GM12878 (cell line): ENCODE measurements at regions not wholly inside any gene's neighbourhood (a gene's known extent, or its start where the extent isn't known, plus 50 kb on each side); places are given as distances from the start of the nearest gene placed in this dataset.

Experiments
- ATAC-seq: fragments of 200-7000 bp; cut with Tn5 transposase; 3 replicates; pipeline ENCODE4 v1.9.1; 2020; ENCODE audit warnings: mild to moderate bottlenecking, moderate library complexity
- BruUV-seq: library from RNA; stranded (reverse); fragments of 400-500 nt; replicated peaks from 2 replicates; lab custom pipeline; 2021; lab: Mats Ljungman, UMichigan
- CTCF ChIA-PET: fragments of 300-600 bp; sonication (Branson Sonifier 250); formaldehyde crosslinking; extraction: SDS; loops from one replicate; lab custom pipeline; 2021; ENCODE audit warnings: inconsistent platforms; lab: Yijun Ruan, JAX
- POLR2A ChIA-PET: fragments of 350-600 bp; formaldehyde crosslinking; extraction: SDS; loops from one replicate; lab custom pipeline; 2021; ENCODE audit warnings: inconsistent platforms; lab: Charles Lee
- RAD21 ChIA-PET: fragments of 300-600 bp; sonication (Branson Sonifier 250); formaldehyde crosslinking; loops from one replicate; lab custom pipeline; 2023; ENCODE audit warnings: antibody characterized with exemption; ENCODE audit not compliant: unreplicated experiment; lab: Charles Lee
- SMC1A ChIA-PET: fragments of 300-600 bp; sonication (Branson Sonifier 250); formaldehyde crosslinking; loops from one replicate; lab custom pipeline; 2023; ENCODE audit not compliant: unreplicated experiment, uncharacterized antibody; lab: Charles Lee
- DNase-seq: peaks from one replicate; pipeline ENCODE4 v3.0.0-alpha.2; 2011; ENCODE audit warnings: low read depth, low spot score
- FAIRE-seq: peaks from 3 replicates; lab custom pipeline; 2011; peaks lifted over from hg19 to GRCh38; lab: Jason Lieb, UNC
- H2AFZ ChIP-seq: 2 replicates; pipeline ENCODE4 v1.6.0; 2011; ENCODE audit warnings: low read depth, low read length, control low read depth; ENCODE audit not compliant: control insufficient read depth
- H3K27ac ChIP-seq: 2 replicates; pipeline ENCODE4 v1.5.1; 2011; ENCODE audit warnings: control low read depth; ENCODE audit not compliant: control insufficient read depth, insufficient read depth
- H3K27me3 ChIP-seq, 2 experiments: replicated peaks in 1 of 2; 2 replicates each; pipeline versions ENCODE4 v1.6.0 to v1.6.1; 2011; ENCODE audit warnings: low read length in 1 of 2; ENCODE audit not compliant: control insufficient read depth in 2 of 2, insufficient read depth in 2 of 2
- H3K36me3 ChIP-seq, 2 experiments: 2 replicates each; pipeline ENCODE4 v1.5.1; 2011; ENCODE audit warnings: low read length in 1 of 2; ENCODE audit not compliant: control insufficient read depth in 2 of 2, insufficient read depth in 2 of 2
- H3K4me1 ChIP-seq: 2 replicates; pipeline ENCODE4 v1.6.1; 2011; ENCODE audit warnings: mild to moderate bottlenecking, low read length, moderate library complexity, mixed read lengths; ENCODE audit not compliant: control insufficient read depth, insufficient read depth
- H3K4me2 ChIP-seq: 2 replicates; pipeline ENCODE4 v1.6.0; 2011; ENCODE audit warnings: control low read depth; ENCODE audit not compliant: control insufficient read depth, insufficient read depth
- H3K4me3 ChIP-seq: fragments of 200-600 bp; sonication (generic); 2 replicates; pipeline ENCODE4 v1.5.1; 2016
- H3K79me2 ChIP-seq: 2 replicates; pipeline ENCODE4 v1.6.0; 2011; ENCODE audit warnings: low read length; ENCODE audit not compliant: control insufficient read depth, insufficient read depth
- H3K9ac ChIP-seq: 2 replicates; pipeline ENCODE4 v1.8.0; 2011; ENCODE audit warnings: low read length, control low read depth, mixed read lengths; ENCODE audit not compliant: control insufficient read depth, insufficient read depth
- H3K9me3 ChIP-seq: replicated peaks from 3 replicates; pipeline ENCODE4 v1.5.1; 2011; ENCODE audit warnings: mild to moderate bottlenecking, low read length; ENCODE audit not compliant: control insufficient read depth, insufficient read depth
- H4K20me1 ChIP-seq: 2 replicates; pipeline ENCODE4 v1.6.0; 2011; ENCODE audit not compliant: control insufficient read depth, insufficient read depth
- BRCA1 ChIP-seq: IDR thresholded peaks from 2 replicates; pipeline ENCODE4 v1.6.1; 2011; ENCODE audit warnings: low read depth, low read length, improper control_type of control experiment
- CBFB ChIP-seq: IDR thresholded peaks from 2 replicates; pipeline ENCODE4 v1.6.1; 2016; ENCODE audit warnings: antibody characterized with exemption, low read depth
- EGR1 ChIP-seq, 2 experiments: IDR thresholded peaks; 1 replicate in 1 of 2; 2 replicates in 1 of 2; pipeline ENCODE4 v1.6.1; 2011 to 2012; ENCODE audit warnings: low read depth in 2 of 2, low read length in 2 of 2, borderline replicate concordance in 1 of 2, mild to moderate bottlenecking in 1 of 2, moderate library complexity in 1 of 2
- GATAD2B ChIP-seq: fragments of 450-650 bp; conservative IDR thresholded peaks from 2 replicates; pipeline ENCODE4 v1.6.1; 2017; ENCODE audit warnings: low read depth, mild to moderate bottlenecking, moderate library complexity
- JUND ChIP-seq: IDR thresholded peaks from 2 replicates; pipeline ENCODE4 v1.6.1; 2012; ENCODE audit warnings: low read depth, mild to moderate bottlenecking, low read length, improper control_type of control experiment, moderate library complexity
- KDM1A ChIP-seq: fragments of 200-600 bp; sonication (generic); IDR thresholded peaks from 2 replicates; pipeline ENCODE4 v1.6.1; 2016; ENCODE audit warnings: borderline replicate concordance
- KLF5 ChIP-seq: fragments of 450-650 bp; IDR thresholded peaks from 2 replicates; pipeline ENCODE4 v1.6.1; 2014; ENCODE audit warnings: mild to moderate bottlenecking; ENCODE audit not compliant: partially characterized antibody
- MYC ChIP-seq: IDR thresholded peaks from 2 replicates; pipeline ENCODE4 v1.6.1; 2011; ENCODE audit warnings: mild to moderate bottlenecking, low read length, moderate library complexity, inconsistent platforms; ENCODE audit not compliant: insufficient read depth, insufficient replicate concordance, insufficient read length, severe bottlenecking
- PAX5 ChIP-seq: IDR thresholded peaks from 2 replicates; pipeline ENCODE4 v1.6.1; 2011; ENCODE audit warnings: low read depth, low read length, borderline replicate concordance
- RB1 ChIP-seq: fragments of 450-650 bp; formaldehyde crosslinking; IDR thresholded peaks from 2 replicates; pipeline ENCODE4 v1.6.1; 2017; ENCODE audit warnings: mild to moderate bottlenecking, borderline replicate concordance
- SIN3A ChIP-seq: IDR thresholded peaks from 2 replicates; pipeline ENCODE4 v1.6.1; 2012; ENCODE audit warnings: low read depth, low read length, improper control_type of control experiment
- SRF ChIP-seq, 2 experiments: IDR thresholded peaks; 2 replicates each; pipeline ENCODE4 v1.6.1; 2011; ENCODE audit warnings: low read depth in 2 of 2, low read length in 2 of 2, mild to moderate bottlenecking in 1 of 2, moderate library complexity in 1 of 2
- STAT1 ChIP-seq: fragments of 450-650 bp; conservative IDR thresholded peaks from 2 replicates; pipeline ENCODE4 v1.6.1; 2014; ENCODE audit warnings: antibody characterized with exemption, mild to moderate bottlenecking
- WGBS: methylation state at CpG from one replicate; pipeline ENCODE4 v1.1.6; 2016; ENCODE audit warnings: low lambda C conversion rate; ENCODE audit not compliant: insufficient replicate concordance, insufficient coverage; ENCODE audit errors: missing lambda C conversion rate; 5-methylcytosine and 5-hydroxymethylcytosine counted together
- in situ Hi-C: fragments of 300-500 bp; cut with MboI; formaldehyde crosslinking; loops from 9 replicates; pipeline ENCODE4 v1.14.3; 2018; ENCODE audit warnings: mixed read lengths
- intact Hi-C: fragments of 100-400 bp; cut with micrococcal nuclease; formaldehyde crosslinking; loops from one replicate; pipeline ENCODE4 v1.14.2; 2022; ENCODE audit not compliant: unreplicated experiment
- TF ChIP-seq, protein P1 (sequence below): fragments of 450-650 bp; IDR thresholded peaks from 2 replicates; pipeline ENCODE4 v1.6.1; 2017; ENCODE audit warnings: mild to moderate bottlenecking
- TF ChIP-seq, protein P2 (sequence below): fragments of 450-650 bp; IDR thresholded peaks from 2 replicates; pipeline ENCODE4 v1.6.1; 2017; ENCODE audit warnings: mild to moderate bottlenecking, moderate library complexity
- TF ChIP-seq, protein P3 (sequence below): fragments of 150-350 bp; IDR thresholded peaks from 2 replicates; pipeline ENCODE4 v1.6.1; 2016; ENCODE audit warnings: low read depth, low read length

DNA sequence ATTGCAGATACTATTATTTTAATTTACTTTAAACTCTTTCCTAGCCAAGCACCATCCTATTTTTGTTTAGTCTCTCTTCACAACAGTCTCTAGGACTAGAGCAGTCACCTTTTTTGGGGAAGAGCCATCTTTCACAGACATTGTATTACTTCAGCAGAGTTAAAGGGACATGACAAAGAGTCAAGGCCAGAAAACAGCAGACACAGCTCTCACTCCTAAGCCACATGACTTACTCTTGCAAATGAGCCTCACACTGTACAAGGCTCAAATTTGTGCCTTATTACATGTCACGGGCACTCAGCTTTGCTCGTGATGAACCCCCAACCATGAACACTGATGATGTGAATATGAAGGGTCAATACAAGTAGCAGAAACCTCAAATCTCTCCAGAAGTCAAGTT lies 104.3 kb downstream of the ZNF608 start:
- POLR2A ChIA-PET, result no interaction called here
- SMC1A ChIA-PET, result interaction anchor here (0.9 to 2.0 kb wide), 2 partner anchors 17 to 106 kb away, joined by 3 to 8 read pairs; no protein-coding TSS in a partner anchor
- Histone ChIP-seq H3K79me2 (no peaks in the 10 kb centered on the region; the same call in 1 of the 2 replicates), H3K27ac (no peak overlapping the region; the same call in 1 of the 2 replicates), H3K36me3 (peaks cover 0 to 5% of the 10 kb centered on the region in 2 experiments; a peak in 1 of 4 replicates), H2AFZ (no peak overlapping the region), H3K9ac (no peak overlapping the region), H3K9me3 (no peaks in the 10 kb centered on the region; the same call in 2 of the 3 replicates), H4K20me1 (no peaks in the 10 kb centered on the region), H3K4me1 (peaks cover 28% of the 10 kb centered on the region), H3K4me2 (no peak overlapping the region), H3K27me3 (no peaks in the 10 kb centered on the region), H3K4me3 (no peak overlapping the region)
- RAD21 ChIA-PET, result no interaction called here
- no TSS peak for BruUV-seq
- FAIRE-seq (no peak), DNase-seq (no peak), ATAC-seq (peak; percentile 61)
- intact Hi-C loops, result loop anchor here (10.0 kb wide), 1 partner anchor 587 kb away; no protein-coding TSS in a partner anchor
- CTCF ChIA-PET, result no interaction called here
- 5% methylated on average over 2 of the region's 2 CpGs for WGBS
- in situ Hi-C loops, result loop anchor here (10.0 kb wide), 1 partner anchor 293 kb away; no protein-coding TSS in a partner anchor
- TF ChIP-seq RB1 (no peak), MYC (no peak), STAT1 (no peak), BRCA1 (no peak), KDM1A (no peak), EGR1 (IDR thresholded peaks at IDR 0.05; ENCODE audit: borderline replicate concordance in 1 of 2, low read depth in 2 of 2, low read length in 2 of 2) (no peak), PAX5 (no peak), CBFB (no peak), SRF (IDR thresholded peaks at IDR 0.05; ENCODE audit: low read depth in 2 of 2, low read length in 2 of 2) (no peak), GATAD2B (no peak), KLF5 (no peak), JUND (no peak), SIN3A (no peak)
- TF ChIP-seq, protein P1, sequence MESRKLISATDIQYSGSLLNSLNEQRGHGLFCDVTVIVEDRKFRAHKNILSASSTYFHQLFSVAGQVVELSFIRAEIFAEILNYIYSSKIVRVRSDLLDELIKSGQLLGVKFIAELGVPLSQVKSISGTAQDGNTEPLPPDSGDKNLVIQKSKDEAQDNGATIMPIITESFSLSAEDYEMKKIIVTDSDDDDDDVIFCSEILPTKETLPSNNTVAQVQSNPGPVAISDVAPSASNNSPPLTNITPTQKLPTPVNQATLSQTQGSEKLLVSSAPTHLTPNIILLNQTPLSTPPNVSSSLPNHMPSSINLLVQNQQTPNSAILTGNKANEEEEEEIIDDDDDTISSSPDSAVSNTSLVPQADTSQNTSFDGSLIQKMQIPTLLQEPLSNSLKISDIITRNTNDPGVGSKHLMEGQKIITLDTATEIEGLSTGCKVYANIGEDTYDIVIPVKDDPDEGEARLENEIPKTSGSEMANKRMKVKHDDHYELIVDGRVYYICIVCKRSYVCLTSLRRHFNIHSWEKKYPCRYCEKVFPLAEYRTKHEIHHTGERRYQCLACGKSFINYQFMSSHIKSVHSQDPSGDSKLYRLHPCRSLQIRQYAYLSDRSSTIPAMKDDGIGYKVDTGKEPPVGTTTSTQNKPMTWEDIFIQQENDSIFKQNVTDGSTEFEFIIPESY, result no peak
- TF ChIP-seq, protein P2, sequence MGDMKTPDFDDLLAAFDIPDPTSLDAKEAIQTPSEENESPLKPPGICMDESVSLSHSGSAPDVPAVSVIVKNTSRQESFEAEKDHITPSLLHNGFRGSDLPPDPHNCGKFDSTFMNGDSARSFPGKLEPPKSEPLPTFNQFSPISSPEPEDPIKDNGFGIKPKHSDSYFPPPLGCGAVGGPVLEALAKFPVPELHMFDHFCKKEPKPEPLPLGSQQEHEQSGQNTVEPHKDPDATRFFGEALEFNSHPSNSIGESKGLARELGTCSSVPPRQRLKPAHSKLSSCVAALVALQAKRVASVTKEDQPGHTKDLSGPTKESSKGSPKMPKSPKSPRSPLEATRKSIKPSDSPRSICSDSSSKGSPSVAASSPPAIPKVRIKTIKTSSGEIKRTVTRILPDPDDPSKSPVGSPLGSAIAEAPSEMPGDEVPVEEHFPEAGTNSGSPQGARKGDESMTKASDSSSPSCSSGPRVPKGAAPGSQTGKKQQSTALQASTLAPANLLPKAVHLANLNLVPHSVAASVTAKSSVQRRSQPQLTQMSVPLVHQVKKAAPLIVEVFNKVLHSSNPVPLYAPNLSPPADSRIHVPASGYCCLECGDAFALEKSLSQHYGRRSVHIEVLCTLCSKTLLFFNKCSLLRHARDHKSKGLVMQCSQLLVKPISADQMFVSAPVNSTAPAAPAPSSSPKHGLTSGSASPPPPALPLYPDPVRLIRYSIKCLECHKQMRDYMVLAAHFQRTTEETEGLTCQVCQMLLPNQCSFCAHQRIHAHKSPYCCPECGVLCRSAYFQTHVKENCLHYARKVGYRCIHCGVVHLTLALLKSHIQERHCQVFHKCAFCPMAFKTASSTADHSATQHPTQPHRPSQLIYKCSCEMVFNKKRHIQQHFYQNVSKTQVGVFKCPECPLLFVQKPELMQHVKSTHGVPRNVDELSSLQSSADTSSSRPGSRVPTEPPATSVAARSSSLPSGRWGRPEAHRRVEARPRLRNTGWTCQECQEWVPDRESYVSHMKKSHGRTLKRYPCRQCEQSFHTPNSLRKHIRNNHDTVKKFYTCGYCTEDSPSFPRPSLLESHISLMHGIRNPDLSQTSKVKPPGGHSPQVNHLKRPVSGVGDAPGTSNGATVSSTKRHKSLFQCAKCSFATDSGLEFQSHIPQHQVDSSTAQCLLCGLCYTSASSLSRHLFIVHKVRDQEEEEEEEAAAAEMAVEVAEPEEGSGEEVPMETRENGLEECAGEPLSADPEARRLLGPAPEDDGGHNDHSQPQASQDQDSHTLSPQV, result no peak
- TF ChIP-seq, protein P3, sequence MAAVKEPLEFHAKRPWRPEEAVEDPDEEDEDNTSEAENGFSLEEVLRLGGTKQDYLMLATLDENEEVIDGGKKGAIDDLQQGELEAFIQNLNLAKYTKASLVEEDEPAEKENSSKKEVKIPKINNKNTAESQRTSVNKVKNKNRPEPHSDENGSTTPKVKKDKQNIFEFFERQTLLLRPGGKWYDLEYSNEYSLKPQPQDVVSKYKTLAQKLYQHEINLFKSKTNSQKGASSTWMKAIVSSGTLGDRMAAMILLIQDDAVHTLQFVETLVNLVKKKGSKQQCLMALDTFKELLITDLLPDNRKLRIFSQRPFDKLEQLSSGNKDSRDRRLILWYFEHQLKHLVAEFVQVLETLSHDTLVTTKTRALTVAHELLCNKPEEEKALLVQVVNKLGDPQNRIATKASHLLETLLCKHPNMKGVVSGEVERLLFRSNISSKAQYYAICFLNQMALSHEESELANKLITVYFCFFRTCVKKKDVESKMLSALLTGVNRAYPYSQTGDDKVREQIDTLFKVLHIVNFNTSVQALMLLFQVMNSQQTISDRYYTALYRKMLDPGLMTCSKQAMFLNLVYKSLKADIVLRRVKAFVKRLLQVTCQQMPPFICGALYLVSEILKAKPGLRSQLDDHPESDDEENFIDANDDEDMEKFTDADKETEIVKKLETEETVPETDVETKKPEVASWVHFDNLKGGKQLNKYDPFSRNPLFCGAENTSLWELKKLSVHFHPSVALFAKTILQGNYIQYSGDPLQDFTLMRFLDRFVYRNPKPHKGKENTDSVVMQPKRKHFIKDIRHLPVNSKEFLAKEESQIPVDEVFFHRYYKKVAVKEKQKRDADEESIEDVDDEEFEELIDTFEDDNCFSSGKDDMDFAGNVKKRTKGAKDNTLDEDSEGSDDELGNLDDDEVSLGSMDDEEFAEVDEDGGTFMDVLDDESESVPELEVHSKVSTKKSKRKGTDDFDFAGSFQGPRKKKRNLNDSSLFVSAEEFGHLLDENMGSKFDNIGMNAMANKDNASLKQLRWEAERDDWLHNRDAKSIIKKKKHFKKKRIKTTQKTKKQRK, result no peak
